MG63 (cell line): ENCODE measurements at regions not wholly inside any gene's neighbourhood (a gene's known extent, or its start where the extent isn't known, plus 50 kb on each side); places are given as distances from the start of the nearest gene placed in this dataset.

Experiments used
- DNase-seq: peaks from one replicate; pipeline ENCODE4 v3.0.0-alpha.2; 2020
- H3K27me3 ChIP-seq: fragments of 250-450 bp; sonication (Bioruptor Pico); 2 replicates; pipeline ENCODE4 v1.5.1; 2020; ENCODE audit warnings: mild to moderate bottlenecking, moderate library complexity
- H3K36me3 ChIP-seq: fragments of 250-450 bp; sonication (Bioruptor Pico); 2 replicates; pipeline ENCODE4 v1.5.1; 2020; ENCODE audit warnings: mild to moderate bottlenecking, moderate library complexity
- H3K4me3 ChIP-seq: fragments of 250-450 bp; sonication (Bioruptor Pico); 2 replicates; pipeline ENCODE4 v1.5.1; 2020; ENCODE audit warnings: mild to moderate bottlenecking, moderate library complexity
- H3K9me3 ChIP-seq: fragments of 250-450 bp; sonication (Bioruptor Pico); 2 replicates; pipeline ENCODE4 v1.5.1; 2020; ENCODE audit warnings: mild to moderate bottlenecking, moderate library complexity

DNA sequence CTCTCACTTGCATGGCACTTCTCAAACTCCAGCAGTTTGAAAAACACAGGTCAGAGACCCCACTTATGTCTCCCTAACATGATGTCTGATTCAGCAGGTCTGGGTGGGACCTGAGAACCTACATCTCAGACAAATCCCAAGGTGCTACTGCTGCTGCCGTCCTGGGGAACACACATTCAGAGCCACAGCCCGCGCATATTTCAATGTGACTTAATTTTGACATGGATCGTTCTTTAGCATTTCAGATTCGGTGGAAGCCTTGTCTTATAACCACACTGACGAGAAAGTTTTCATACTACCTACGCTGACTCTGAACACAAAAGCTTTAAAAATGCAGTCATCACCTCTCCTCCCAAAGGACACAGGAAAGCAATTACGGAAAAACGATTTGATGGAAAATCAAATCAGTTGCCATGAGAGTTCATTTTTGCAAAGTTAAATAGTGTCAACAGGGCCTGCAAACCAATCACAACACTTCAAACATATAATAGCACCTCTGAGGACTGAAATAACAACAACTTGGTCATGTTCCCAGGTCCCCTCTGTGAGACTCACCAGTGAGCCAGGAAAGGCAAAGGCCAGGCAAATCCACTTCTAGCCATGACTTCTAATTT lies 132.6 kb downstream of the SHANK2 start:
- Histone ChIP-seq H3K4me3 (no peak overlapping the region), H3K27me3 (no peaks in the 10 kb centered on the region)
- DNase-seq, result no peak

DNA sequence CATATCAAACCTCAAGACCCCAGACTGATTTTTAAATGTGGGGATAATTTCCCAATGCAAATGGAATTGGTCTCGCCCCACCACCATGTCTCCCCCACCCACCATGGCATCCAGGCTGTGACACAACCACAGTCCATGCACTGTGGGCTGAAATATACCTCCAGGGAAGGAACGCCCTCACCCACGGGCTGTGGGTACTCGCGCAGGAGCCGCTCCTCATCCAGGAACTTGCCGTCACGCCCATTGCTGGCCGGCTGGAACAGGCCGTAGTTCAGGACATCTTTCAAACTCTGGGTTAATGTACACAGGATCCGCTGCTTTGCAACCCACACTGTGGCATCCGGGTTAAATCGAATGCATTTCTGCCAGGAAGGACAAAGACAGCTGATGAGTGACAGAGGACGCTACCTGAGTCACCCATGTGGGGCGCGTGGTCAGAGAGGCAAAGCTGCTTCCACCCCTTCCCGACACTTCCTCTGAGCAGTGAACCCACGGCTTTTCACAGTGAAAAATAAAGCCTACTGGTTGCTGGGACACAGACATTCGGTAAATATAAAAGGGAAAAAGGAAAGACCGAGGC lies 133.6 kb downstream of the SHANK2 start:
- no peak for DNase-seq
- Histone ChIP-seq H3K27me3 (no peaks in the 10 kb centered on the region), H3K36me3 (no peaks in the 10 kb centered on the region), H3K4me3 (no peak overlapping the region), H3K9me3 (no peaks in the 10 kb centered on the region)

More for the DNA sequence above, 132.6 kb downstream of the SHANK2 start:
- H3K36me3 ChIP-seq, result no peaks in the 10 kb centered on the region
- no peaks in the 10 kb centered on the region for H3K9me3 ChIP-seq

DNA sequence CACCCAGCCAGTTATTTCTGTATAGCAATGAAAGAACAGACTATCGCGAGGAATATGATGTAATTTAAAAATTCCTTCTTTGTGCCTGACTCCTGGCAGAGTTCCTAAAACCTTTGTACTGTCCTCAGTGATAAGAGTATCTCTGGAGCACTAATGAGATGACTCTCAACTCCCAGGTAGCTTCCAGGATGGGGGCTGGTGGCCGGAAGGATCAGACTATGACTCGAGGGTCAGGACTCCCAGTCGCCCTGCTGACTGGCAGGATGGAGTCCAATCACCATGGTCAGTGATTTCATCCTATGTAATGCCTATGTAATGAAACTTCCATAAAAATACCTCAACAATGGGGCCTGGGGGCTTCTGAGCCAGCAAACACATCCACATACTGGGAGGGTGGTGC lies 135.1 kb downstream of the SHANK2 start:
- Histone ChIP-seq H3K4me3 (no peak overlapping the region), H3K27me3 (no peaks in the 10 kb centered on the region), H3K36me3 (no peaks in the 10 kb centered on the region), H3K9me3 (no peaks in the 10 kb centered on the region)
- peak; percentile 59 for DNase-seq

DNA sequence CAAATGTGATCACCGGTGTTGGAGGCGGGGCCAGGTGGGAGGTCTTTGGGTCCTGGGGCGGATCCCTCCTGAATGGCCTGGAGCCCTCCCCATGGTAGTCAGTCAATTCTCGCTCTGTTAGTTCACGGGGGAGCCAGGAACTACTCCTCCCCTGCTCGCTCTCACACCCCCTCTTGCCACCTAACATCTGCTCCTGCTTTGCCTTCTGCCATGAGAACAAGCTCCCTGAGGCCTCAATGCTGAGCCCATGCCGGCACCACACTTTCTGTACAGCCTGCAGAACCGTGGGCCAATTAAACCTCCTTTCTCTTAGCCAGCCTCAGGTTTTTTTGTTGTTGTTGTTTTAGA lies 135.7 kb downstream of the SHANK2 start:
- Histone ChIP-seq H3K9me3 (no peaks in the 10 kb centered on the region), H3K4me3 (no peak overlapping the region), H3K36me3 (no peaks in the 10 kb centered on the region), H3K27me3 (no peaks in the 10 kb centered on the region)
- DNase-seq, result no peak

DNA sequence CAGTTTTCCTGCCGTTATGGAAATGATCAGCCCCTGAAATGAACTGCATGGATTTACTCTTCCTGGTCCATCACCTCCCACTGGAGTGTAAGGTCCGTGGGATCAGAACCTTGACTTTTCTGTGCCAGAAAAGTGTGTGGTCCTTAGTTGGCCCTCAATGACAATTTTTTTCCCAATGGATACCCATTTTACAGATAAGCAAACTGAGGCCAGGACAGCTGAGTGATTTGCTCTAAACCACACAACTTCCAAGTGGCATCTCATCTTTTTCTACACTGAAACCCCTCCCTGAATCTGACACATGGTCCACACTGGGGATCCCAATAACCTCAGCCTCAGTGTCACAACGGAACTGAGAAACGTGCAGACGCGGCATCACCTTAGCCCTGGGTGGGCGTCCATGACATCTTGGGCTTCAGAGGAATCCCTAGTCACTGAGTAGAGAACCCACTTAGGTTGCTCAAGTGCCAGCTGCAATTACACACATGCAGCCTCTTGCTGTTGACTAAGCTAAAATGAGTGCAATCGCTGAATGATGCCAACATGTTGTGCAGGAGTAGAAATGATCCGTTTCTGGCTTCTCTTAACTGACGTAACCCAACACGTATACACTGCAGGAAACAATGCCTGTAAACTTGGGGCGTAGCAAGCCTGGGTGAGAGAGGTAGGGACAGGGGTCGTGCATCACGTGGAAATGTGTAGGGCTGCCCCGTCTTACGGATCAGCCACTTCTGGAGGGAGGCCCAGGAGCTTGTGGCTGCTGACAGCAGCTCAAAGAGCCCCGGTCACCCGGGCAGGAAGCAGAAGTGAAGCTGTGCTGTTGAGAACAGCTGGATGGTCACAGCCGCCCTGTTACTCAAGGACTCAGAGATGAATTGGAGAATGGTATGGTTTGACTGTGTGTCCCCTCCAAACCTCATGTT lies 136.3 kb downstream of the SHANK2 start:
- peak; percentile 21 for DNase-seq
- H3K36me3 ChIP-seq, result no peaks in the 10 kb centered on the region
- no peaks in the 10 kb centered on the region for H3K9me3 ChIP-seq
- H3K27me3 ChIP-seq, result no peaks in the 10 kb centered on the region
- no peak overlapping the region for H3K4me3 ChIP-seq

DNA sequence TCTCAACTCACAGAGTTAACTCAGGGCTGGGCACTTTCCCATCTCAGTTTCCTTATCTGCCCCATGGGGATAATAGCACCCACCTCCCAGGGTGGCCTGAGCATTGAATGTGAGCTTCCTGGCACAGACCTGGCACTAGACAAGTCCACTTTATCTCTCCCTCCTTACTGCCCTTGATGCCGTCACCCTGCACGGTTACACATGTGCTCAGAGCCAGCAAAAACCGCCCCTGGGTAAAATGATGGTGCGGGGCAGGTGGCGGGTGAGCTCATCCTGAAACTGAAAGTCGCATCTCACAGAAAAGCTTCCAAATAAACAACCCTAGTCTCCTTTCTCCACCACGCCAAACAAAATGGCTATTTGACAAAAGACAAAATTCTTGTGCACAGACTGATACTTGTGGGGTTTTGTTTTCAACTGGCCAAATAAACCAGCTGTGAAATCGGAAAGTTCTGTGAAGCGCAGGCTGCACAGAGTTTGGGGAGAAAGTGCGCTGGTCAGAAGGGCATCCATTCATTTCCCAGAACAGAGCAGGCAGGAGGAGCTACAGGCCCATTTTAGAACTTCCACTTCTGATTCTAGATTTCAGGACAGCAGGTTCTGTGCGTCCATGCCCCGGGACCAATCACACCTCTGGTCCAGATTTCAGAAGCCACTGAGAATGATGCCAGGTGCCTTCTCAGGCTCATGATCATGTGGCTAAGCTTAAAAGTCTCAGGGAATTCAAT lies 138.1 kb downstream of the SHANK2 start:
- Histone ChIP-seq H3K36me3 (no peaks in the 10 kb centered on the region), H3K4me3 (no peak overlapping the region), H3K9me3 (no peaks in the 10 kb centered on the region), H3K27me3 (no peaks in the 10 kb centered on the region)
- no peak for DNase-seq

DNA sequence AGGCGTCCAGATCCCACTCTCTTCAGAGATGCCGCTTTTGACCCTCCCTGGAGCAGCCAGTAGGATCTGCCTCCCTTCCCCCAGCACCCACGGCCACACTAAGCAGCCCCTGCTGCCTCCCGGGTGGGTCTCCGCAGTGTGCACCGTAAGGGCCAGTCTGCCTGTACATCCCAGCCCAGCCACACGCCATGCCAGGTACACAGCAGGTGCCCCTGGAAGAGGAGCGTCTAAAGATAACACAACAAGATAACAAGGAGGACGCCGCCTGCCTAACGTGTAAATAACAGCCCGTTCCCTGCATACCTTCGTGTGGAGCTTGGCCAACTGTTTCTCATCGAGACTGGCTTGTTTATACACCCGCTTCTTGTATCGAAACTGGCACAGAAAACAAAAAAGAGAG lies 139.4 kb downstream of the SHANK2 start:
- no peak for DNase-seq
- Histone ChIP-seq H3K4me3 (no peak overlapping the region), H3K9me3 (no peaks in the 10 kb centered on the region), H3K36me3 (no peaks in the 10 kb centered on the region), H3K27me3 (no peaks in the 10 kb centered on the region)

DNA sequence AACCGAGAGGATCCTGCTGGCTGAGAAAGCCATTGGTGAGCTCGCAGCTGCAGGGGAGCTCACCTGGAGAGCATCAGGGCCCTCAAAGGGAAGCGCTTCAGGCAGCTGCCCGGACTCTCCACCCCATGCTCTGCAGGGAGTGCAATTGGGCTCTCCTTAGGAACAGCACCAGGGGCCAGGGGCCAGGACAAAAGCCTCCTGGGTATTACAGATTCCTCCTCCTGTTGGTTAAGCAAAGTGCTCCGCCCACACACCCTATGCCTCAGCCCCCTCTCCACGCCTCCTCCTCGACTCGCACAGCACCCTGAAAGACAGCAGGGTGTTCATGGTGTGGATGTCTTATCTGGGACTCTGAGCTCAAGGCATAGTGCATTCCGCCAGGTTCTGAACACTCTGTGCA lies 139.9 kb downstream of the SHANK2 start:
- Histone ChIP-seq H3K36me3 (no peaks in the 10 kb centered on the region), H3K4me3 (no peak overlapping the region), H3K9me3 (no peaks in the 10 kb centered on the region), H3K27me3 (no peaks in the 10 kb centered on the region)
- DNase-seq, result no peak

DNA sequence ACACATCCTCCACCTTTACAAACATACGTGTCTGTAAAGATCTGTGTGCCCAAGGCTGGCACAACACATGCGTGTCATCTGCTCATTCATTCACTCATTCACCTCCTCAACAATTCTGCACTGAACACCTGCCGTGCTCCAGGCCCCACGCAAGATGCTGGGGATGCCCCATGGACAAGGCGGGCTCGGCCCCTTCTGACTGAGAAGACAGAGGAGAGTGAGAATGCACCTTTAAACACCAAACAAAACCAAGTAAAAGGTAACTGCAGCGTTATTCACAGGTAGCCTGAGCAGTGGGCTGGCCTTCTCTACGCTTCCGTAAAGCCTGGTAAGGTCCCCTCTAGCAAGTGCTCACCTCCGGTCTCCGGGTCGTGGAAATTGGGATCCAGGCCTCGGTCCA lies 142.8 kb downstream of the SHANK2 start:
- no peaks in the 10 kb centered on the region for H3K9me3 ChIP-seq
- H3K27me3 ChIP-seq, result no peaks in the 10 kb centered on the region
- no peak for DNase-seq
- no peak overlapping the region for H3K4me3 ChIP-seq
- H3K36me3 ChIP-seq, result no peaks in the 10 kb centered on the region

DNA sequence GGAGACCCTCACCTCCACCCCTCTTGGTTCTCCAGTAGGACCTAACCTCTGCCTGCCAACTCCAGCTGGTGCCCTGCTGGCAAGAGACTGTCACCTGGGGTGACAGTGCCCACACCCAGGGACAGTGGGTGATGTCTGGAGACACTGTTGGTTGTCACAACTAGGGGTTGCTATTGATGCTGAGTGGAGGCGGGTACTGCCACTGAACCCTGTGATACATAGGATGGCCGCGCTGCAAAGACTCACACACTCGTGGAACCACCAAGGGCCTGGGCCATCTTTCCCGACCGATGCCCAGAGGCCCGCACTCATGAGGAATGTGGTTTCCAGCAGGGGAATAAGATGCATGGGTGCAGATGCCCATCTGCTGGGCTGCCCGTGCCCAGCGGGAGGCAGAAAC lies 143.2 kb downstream of the SHANK2 start:
- no peaks in the 10 kb centered on the region for H3K9me3 ChIP-seq
- H3K4me3 ChIP-seq, result no peak overlapping the region
- H3K27me3 ChIP-seq, result no peaks in the 10 kb centered on the region
- H3K36me3 ChIP-seq, result no peaks in the 10 kb centered on the region
- no peak for DNase-seq

DNA sequence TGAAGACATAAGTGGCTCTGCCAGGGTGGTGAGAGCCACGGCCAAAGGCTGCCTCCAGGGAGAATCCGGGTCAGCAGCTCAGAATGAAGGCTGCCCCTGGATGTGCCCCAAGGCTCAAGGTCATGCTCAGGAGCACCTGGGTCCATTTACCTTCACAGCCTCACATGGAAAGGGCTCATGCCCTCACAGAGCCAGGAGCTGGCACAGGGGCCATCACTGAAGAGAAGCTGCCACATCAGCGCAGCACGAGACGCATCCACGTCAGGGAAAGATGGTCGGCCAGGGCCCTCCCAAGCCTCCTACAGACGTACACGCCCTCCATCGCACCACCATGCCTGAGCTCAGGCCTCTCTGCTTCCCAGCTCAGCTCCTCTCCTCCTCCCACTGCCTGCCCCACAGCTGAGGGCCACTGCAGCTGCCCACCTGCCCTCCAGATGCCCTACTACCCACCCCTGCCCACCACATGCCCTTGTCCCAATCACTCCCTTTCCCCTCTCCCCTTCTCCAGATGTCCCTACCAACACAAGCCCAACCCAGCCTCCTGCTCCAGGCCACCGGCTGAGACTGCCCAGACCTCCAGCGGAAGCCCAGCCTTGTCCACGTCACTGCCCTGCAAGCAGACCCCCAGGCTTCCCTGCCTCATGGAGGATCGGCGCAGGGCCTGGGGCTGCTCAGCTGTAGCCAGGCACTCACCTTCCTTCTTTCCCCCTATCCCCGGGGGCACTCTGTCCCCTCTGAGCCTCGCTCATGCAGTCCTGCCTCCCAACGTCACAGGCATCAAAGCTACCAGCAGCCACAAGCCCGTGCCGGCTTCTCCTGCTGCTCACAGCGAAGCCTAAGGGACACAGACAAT lies 144.1 kb downstream of the SHANK2 start:
- no peaks in the 10 kb centered on the region for H3K36me3 ChIP-seq
- DNase-seq, result no peak
- H3K9me3 ChIP-seq, result no peaks in the 10 kb centered on the region
- no peak overlapping the region for H3K4me3 ChIP-seq
- no peaks in the 10 kb centered on the region for H3K27me3 ChIP-seq

DNA sequence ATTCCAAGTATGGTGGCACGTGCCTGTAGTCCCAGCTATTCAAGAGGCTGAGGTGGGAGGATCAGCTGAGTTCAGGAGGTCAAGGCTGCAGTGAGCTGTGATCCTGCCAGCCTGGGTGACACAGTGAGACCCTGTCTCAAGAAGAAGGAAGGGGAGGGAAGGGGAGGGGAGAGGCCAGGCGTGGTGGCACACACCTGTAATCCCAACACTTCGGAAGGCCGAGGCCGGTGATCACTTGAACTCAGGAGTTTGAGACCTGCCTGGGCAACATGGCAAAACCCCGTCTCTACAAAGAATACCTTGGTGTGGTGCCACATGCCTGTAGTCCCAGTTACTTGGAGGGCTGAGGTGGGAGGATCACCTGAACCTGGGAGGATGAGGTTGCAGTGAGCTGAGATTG lies 145.7 kb downstream of the SHANK2 start:
- H3K27me3 ChIP-seq, result no peaks in the 10 kb centered on the region
- no peaks in the 10 kb centered on the region for H3K36me3 ChIP-seq
- H3K9me3 ChIP-seq, result no peaks in the 10 kb centered on the region

DNA sequence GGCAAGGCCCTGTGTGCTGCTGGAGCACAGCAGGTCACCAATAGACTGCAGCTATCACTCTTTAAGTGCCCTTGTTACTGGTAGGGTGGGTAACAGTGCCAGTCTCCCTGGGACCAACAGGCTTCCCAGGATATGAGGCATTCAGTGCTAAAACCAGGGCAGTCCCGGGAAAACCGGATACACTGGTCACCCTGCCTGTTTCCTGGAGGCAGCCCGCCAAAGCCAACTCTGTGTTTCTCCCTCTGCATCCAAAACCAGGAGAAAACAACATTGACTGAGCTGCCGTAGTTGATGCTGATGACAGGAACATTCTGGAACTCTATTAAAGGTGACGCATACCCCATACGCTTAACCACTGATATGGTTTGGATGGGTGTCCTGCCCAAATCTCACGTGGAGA lies 149.1 kb downstream of the SHANK2 start:
- H3K36me3 ChIP-seq, result no peaks in the 10 kb centered on the region
- no peak for DNase-seq

More for the DNA sequence above, 145.7 kb downstream of the SHANK2 start:
- H3K4me3 ChIP-seq, result no peak overlapping the region
- DNase-seq, result no peak

DNA sequence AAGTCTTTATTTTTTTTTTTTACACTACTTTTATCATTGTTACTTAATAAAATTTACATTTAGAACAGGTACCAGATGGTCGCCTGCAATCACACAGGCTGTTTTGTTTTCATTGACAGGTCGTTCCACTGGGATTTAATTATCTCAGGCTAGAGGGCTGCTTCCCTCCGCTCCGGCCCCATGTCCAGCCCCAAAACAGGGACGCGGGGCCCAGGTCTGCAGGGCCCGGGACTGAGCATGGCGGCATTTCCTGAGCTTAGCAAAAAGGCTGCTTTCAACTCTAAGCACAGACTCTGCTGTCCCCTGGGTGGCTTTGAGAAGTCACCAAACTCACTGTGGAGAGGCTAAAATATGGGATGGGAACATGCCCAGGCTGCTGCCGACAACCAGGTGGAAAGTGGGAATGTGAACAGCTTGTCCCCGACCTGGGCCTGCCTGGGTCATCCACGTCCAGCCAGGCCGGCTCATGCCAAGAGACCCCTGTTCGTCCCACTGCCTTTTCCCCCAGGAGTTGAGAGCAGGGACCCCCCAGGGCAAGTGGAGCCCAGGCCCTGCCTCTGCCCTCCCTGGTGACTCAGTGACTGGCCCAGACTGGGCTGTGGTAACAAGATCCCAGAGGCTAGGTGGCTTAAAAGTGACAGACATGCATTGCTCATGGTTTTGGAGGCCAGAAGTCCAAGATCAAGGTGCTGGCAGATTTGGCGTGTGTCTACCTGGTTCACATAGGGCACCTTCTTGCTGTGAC lies 150.0 kb downstream of the SHANK2 start:
- DNase-seq, result no peak
- no peaks in the 10 kb centered on the region for H3K27me3 ChIP-seq
- no peak overlapping the region for H3K4me3 ChIP-seq
- H3K36me3 ChIP-seq, result no peaks in the 10 kb centered on the region
- no peaks in the 10 kb centered on the region for H3K9me3 ChIP-seq

More for the DNA sequence above, 149.1 kb downstream of the SHANK2 start:
- no peaks in the 10 kb centered on the region for H3K9me3 ChIP-seq
- H3K4me3 ChIP-seq, result no peak overlapping the region
- no peaks in the 10 kb centered on the region for H3K27me3 ChIP-seq

DNA sequence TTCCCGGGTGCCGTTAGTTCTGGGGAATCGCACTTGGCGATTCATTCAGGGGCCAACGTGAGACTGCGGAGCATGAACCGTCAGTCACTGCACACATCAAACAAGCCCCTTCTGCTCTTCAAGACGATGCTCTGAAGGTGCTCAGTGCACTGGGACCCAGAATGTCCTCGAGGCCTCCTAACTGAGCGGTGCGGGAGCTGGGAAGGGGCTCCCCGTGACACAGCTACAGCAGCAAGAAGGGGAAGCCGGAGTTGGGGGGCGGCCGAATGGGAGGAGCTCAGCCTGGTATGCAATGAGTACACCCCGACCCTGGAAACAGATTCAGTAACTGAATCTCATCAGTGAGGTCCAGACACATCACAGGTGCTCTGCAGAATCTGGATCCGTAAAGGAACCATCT lies 150.8 kb downstream of the SHANK2 start:
- DNase-seq, result no peak
- Histone ChIP-seq H3K9me3 (no peaks in the 10 kb centered on the region), H3K4me3 (no peak overlapping the region), H3K27me3 (no peaks in the 10 kb centered on the region), H3K36me3 (no peaks in the 10 kb centered on the region)

DNA sequence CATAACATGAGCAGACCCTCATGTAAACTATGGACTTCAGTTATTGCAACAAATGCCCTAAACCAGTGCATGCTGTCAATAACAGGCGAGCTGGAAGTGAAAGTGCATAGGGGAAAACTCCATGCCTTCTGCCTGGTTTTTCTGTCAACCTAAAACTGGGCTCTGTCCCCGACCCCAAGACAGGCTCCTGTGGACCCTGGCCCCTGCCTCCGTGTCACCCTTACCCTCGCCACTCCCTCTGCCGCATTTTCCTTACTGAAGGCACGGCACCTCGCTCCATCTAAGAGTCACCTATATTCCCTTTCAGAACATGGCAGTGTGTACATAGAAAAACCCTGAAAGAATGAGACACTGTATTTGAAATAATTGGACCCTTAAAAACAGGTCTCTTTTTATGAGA lies 151.3 kb downstream of the SHANK2 start:
- Histone ChIP-seq H3K9me3 (no peaks in the 10 kb centered on the region), H3K36me3 (no peaks in the 10 kb centered on the region), H3K27me3 (no peaks in the 10 kb centered on the region), H3K4me3 (no peak overlapping the region)
- no peak for DNase-seq
